Panc1 (cell line): ENCODE measurements at regions not wholly inside any gene's neighbourhood (a gene's known extent, or its start where the extent isn't known, plus 50 kb on each side); places are given as distances from the start of the nearest gene placed in this dataset.

ENCODE experiments used
- CTCF ChIP-seq: fragments of 450-650 bp; IDR thresholded peaks from 2 replicates; pipeline ENCODE4 v1.5.1; 2017; ENCODE audit warnings: mild to moderate bottlenecking
- POLR2AphosphoS5 ChIP-seq: IDR thresholded peaks from 2 replicates; pipeline ENCODE4 v1.6.1; 2012; ENCODE audit warnings: mild to moderate bottlenecking, low read depth, low read length, moderate library complexity
- REST ChIP-seq, 2 experiments: IDR thresholded peaks; 2 replicates each; pipeline ENCODE4 v1.6.1; 2011 to 2012; ENCODE audit warnings: low read depth in 2 of 2, control low read depth in 1 of 2, low read length in 1 of 2, mild to moderate bottlenecking in 1 of 2, moderate library complexity in 1 of 2; ENCODE audit not compliant: insufficient read depth in 1 of 2
- SIN3A ChIP-seq: IDR thresholded peaks from 2 replicates; pipeline ENCODE4 v1.6.1; 2012; ENCODE audit warnings: low read depth, mild to moderate bottlenecking, low read length, moderate library complexity, borderline replicate concordance; ENCODE audit not compliant: insufficient read depth

- TF ChIP-seq REST (IDR thresholded peaks at IDR 0.05; ENCODE audit: insufficient read depth in 1 of 2, low read depth in 2 of 2, low read length in 1 of 2), result no peak
- TF ChIP-seq POLR2AphosphoS5, result no peak
- no peak for TF ChIP-seq CTCF
- TF ChIP-seq SIN3A, result no peak
These were observed 455.4 kb upstream of the TSHZ3 start for GRCh38 chr19:31804668-31805067.
